ENCODE measurements at regions not wholly inside any gene's neighbourhood (a gene's known extent, or its start where the extent isn't known, plus 50 kb on each side); places are given as distances from the start of the nearest gene placed in this dataset.
A peak's percentile ranks its signal among the peaks of the same experiment; 100 is the strongest.

DNA sequence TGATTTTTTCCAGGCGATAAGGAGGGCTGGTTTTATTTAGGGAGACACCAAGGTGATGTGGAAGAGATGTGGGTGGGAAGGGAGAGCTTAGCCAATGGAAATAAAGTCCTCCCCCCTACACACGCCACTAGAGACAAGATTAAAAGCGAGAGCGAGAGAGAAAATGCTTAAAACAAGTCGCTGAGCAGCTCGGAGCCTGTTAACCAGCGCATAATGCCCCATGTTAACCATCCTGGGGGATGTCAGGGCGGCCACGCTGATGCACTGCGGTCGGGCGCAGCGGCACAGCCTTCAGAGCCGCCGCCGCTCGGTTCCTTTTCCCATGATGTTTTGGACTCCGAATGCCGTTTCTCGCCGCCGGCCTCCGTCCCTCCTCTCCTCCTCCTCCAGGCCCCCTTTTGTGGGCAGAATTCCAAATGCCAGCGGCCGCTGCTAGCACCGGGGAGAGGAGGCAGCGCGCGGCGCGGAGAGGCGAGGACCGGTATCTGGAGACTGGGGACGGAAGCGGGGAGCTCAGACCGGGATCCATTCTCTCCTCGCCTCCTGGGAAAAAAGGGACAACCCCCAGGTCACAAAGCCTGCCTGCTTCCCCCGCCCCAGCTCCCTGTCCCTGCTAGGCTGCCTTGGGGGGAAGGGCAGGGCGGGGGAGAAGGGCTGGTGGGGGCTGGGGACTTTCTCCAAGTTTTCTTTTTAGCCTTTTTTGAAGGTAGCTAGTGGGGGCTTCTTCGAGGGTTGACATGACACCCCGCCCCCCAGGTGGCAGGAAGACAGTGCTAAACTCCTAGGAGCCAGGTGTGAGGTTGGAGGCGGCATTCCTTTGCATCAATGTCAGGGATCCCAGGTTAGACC, 98.1 kb upstream of the CCL2 start:
- Histone ChIP-seq H3K27ac (ENCODE audit: low read depth, low read length) (no peak overlapping the region), H3K36me3 (ENCODE audit: control insufficient read depth, insufficient read depth, low read length) (no peaks in the 10 kb centered on the region), H3K4me3 (ENCODE audit: low read depth, low read length) (peak overlapping the region; percentile 31), H3K27me3 (ENCODE audit: control insufficient read depth, insufficient read depth, low read length) (peaks cover 32% of the 10 kb centered on the region), H3K4me1 (ENCODE audit: control insufficient read depth, insufficient read depth, low read length) (peaks cover 32% of the 10 kb centered on the region), H3K9me3 (ENCODE audit: control insufficient read depth, insufficient read depth, low read length) (no peaks in the 10 kb centered on the region)
- DNase-seq (ENCODE audit: low read depth in 4 of 6, low spot score in 6 of 6) = peak in 2 of 6 donors; percentile 83 to 88
- WGBS (ENCODE audit: insufficient coverage) = under 1% methylated on average over 28 of the region's 42 CpGs

DNA sequence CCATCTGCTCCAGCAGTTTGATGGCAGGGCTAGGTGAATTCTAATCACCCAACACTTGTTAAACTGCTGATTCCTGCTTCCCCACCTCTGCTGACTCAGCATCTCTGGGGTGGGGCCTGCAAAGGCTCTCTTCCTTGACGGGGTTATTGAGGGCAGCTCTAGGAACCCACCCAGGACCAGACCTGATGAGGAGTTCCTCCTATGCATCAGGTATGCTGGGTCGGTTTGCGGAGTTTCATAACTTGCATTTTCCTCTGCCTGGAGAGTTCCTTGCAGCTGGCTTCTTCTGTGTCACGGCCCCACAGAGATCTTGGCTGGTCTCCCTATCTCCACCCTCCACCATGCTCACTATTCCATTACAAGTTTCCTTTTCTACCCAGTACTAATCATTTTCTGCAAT, 93.4 kb upstream of the CCL2 start:
- Histone ChIP-seq H3K4me3 (ENCODE audit: low read depth, low read length) (no peak overlapping the region), H3K36me3 (ENCODE audit: control insufficient read depth, insufficient read depth, low read length) (no peaks in the 10 kb centered on the region), H3K27ac (ENCODE audit: low read depth, low read length) (no peak overlapping the region), H3K4me1 (ENCODE audit: control insufficient read depth, insufficient read depth, low read length) (peaks cover 5% of the 10 kb centered on the region), H3K27me3 (ENCODE audit: control insufficient read depth, insufficient read depth, low read length) (peaks cover 15% of the 10 kb centered on the region), H3K9me3 (ENCODE audit: control insufficient read depth, insufficient read depth, low read length) (no peaks in the 10 kb centered on the region)
- no peak for DNase-seq (ENCODE audit: low read depth in 4 of 6, low spot score in 6 of 6)
- WGBS (ENCODE audit: insufficient coverage) = 76% methylated on average over 4 of the region's 4 CpGs

DNA sequence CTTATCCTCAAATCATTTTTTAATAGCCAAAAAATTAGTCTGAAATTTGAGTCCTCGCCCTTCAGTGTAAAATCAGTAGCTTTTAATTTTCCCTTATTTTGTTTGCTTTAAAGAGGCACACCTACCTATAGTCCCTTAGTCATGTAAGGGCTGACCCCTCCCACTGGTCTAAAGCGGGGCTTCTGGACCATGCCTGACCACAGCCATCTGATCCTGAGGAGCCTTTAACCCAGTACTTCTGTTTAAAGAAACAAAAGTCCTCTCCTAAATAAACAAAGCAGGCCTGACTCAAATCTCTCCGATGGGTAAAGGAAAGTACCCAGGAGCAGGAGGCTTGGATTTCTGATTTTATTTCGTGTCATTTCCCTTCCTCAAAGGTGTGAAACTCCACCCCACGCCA, 92.0 kb upstream of the CCL2 start:
- no peak for DNase-seq (ENCODE audit: low read depth in 4 of 6, low spot score in 6 of 6)
- Histone ChIP-seq H3K4me1 (ENCODE audit: control insufficient read depth, insufficient read depth, low read length) (no peaks in the 10 kb centered on the region), H3K9me3 (ENCODE audit: control insufficient read depth, insufficient read depth, low read length) (no peaks in the 10 kb centered on the region), H3K27me3 (ENCODE audit: control insufficient read depth, insufficient read depth, low read length) (peaks cover 6% of the 10 kb centered on the region), H3K4me3 (ENCODE audit: low read depth, low read length) (no peak overlapping the region), H3K27ac (ENCODE audit: low read depth, low read length) (no peak overlapping the region), H3K36me3 (ENCODE audit: control insufficient read depth, insufficient read depth, low read length) (no peaks in the 10 kb centered on the region)
- WGBS (ENCODE audit: insufficient coverage) = 89% methylated on average over 1 of the region's 5 CpGs

DNA sequence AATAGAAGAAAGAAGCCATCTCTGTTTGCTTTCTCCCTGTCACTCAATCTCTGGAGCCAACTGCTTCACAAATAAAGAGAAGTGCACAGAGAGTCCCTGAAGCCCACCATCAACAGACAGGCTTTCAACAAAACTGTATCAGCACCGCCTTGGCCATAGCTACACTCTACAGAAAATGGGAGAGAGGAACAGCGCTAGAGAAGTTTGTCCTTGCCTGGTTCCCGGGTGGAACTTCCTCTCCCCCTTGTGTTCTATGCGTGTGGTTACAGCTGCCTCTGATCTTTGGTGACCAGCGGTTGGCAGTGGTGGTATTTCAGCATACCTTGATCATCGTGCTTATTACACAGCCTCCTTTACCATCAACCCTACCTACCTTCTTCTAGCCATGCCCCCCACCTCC, 91.4 kb upstream of the CCL2 start:
- H3K27ac ChIP-seq (ENCODE audit: low read depth, low read length) = no peak overlapping the region
- no peaks in the 10 kb centered on the region for H3K36me3 ChIP-seq (ENCODE audit: control insufficient read depth, insufficient read depth, low read length)
- H3K9me3 ChIP-seq (ENCODE audit: control insufficient read depth, insufficient read depth, low read length) = no peaks in the 10 kb centered on the region
- H3K4me3 ChIP-seq (ENCODE audit: low read depth, low read length) = no peak overlapping the region
- H3K4me1 ChIP-seq (ENCODE audit: control insufficient read depth, insufficient read depth, low read length) = no peaks in the 10 kb centered on the region
- 41% methylated on average over 2 of the region's 6 CpGs for WGBS (ENCODE audit: insufficient coverage)
- peaks cover 6% of the 10 kb centered on the region for H3K27me3 ChIP-seq (ENCODE audit: control insufficient read depth, insufficient read depth, low read length)
- DNase-seq (ENCODE audit: low read depth in 4 of 6, low spot score in 6 of 6) = peak in 2 of 6 donors; percentile 68 to 92

DNA sequence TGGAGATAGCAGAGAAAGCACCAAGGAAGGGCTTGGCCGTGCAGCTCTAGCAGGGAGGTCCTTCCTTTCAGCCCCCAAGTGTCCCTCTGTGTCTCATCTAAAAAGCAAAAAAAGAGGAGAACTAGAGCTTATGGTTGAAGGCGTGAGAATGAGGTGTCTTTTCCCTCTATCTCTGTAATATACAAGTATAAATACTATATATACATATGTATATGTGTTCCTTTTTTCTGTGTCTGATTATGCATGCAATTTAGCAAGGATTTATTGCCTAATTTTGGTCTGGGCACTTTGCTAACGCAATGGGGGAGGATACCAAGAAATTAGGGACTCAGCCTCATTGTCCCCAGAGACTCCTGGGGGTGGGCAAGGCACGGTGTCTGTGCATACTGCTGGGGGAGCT, 90.2 kb upstream of the CCL2 start:
- H3K36me3 ChIP-seq (ENCODE audit: control insufficient read depth, insufficient read depth, low read length) = no peaks in the 10 kb centered on the region
- DNase-seq (ENCODE audit: low read depth in 4 of 6, low spot score in 6 of 6) = no peak
- no peak overlapping the region for H3K27ac ChIP-seq (ENCODE audit: low read depth, low read length)
- no peaks in the 10 kb centered on the region for H3K9me3 ChIP-seq (ENCODE audit: control insufficient read depth, insufficient read depth, low read length)
- no peak overlapping the region for H3K4me3 ChIP-seq (ENCODE audit: low read depth, low read length)
- H3K4me1 ChIP-seq (ENCODE audit: control insufficient read depth, insufficient read depth, low read length) = no peaks in the 10 kb centered on the region
- H3K27me3 ChIP-seq (ENCODE audit: control insufficient read depth, insufficient read depth, low read length) = peaks cover 5% of the 10 kb centered on the region
- 74% methylated on average over 2 of the region's 4 CpGs for WGBS (ENCODE audit: insufficient coverage)

DNA sequence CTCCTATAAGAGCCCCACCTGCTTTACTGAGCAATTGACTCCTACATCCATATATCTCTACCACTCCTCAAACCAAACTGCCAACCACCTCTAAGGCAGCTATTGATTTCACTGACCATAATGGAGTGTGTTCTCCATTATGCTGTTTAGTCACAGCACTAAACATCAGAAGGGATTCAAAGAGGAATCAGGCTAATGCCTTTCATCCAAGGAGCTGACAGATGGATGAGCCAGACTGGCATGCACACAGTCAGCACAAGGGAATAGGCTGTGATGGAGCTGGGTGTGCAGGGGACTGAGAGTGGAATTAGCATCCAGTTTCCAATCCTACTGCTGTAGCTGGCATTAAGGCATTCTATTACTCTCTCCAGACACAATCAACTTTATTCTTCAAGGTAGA, 88.7 kb upstream of the CCL2 start:
- DNase-seq (ENCODE audit: low read depth in 4 of 6, low spot score in 6 of 6) = peak in 2 of 6 donors; percentile 70 to 77
- H3K27me3 ChIP-seq (ENCODE audit: control insufficient read depth, insufficient read depth, low read length) = peaks cover 3% of the 10 kb centered on the region
- no peak overlapping the region for H3K4me3 ChIP-seq (ENCODE audit: low read depth, low read length)
- H3K9me3 ChIP-seq (ENCODE audit: control insufficient read depth, insufficient read depth, low read length) = no peaks in the 10 kb centered on the region
- no peaks in the 10 kb centered on the region for H3K36me3 ChIP-seq (ENCODE audit: control insufficient read depth, insufficient read depth, low read length)
- no peak overlapping the region for H3K27ac ChIP-seq (ENCODE audit: low read depth, low read length)
- no peaks in the 10 kb centered on the region for H3K4me1 ChIP-seq (ENCODE audit: control insufficient read depth, insufficient read depth, low read length)

DNA sequence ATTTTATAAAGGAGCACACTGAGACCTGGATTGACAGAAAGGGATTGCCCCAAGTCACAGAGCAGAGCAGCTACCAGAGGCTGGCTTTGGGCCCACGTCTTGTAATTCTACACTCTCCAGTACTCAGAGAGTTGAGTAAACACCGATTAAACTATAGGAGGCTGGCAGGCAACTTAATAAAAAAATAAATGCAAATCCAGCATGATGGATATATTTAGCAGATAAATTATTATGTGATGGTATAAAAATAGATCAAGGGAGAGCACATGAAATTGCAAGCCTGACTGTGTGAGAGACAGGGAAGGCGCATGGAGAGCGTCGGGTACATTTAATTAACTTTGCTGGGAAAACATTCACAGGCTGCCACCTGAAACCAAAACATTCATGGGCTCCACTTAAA, 87.7 kb upstream of the CCL2 start:
- Histone ChIP-seq H3K4me1 (ENCODE audit: control insufficient read depth, insufficient read depth, low read length) (no peaks in the 10 kb centered on the region), H3K27ac (ENCODE audit: low read depth, low read length) (no peak overlapping the region), H3K36me3 (ENCODE audit: control insufficient read depth, insufficient read depth, low read length) (no peaks in the 10 kb centered on the region), H3K4me3 (ENCODE audit: low read depth, low read length) (no peak overlapping the region), H3K27me3 (ENCODE audit: control insufficient read depth, insufficient read depth, low read length) (peaks cover 2% of the 10 kb centered on the region), H3K9me3 (ENCODE audit: control insufficient read depth, insufficient read depth, low read length) (no peaks in the 10 kb centered on the region)
- no CpG with 5 or more reads among the region's 5 CpGs for WGBS (ENCODE audit: insufficient coverage)
- DNase-seq (ENCODE audit: low read depth in 4 of 6, low spot score in 6 of 6) = peak in 1 of 6 donors; percentile 55

DNA sequence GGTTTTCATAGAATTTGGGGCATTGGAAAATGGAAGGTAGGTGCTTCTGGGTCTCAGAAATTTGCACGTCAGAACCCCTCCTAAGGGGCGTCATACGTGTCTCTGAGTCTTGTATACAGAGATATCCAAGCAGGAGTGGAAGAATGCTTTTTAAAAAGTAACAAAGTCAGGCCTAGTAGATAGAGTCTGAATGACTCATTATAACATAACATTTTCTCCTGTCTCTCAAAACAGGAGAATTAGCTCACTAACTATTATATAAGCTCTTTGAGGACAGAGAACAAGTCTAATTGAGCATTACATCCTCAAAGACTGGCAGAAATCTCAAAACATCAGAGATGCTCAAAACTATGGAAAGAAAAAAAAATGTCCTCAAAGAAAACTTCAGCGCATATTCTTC, 86.1 kb upstream of the CCL2 start:
- no peak for DNase-seq (ENCODE audit: low read depth in 4 of 6, low spot score in 6 of 6)
- no peak overlapping the region for H3K27ac ChIP-seq (ENCODE audit: low read depth, low read length)
- H3K4me1 ChIP-seq (ENCODE audit: control insufficient read depth, insufficient read depth, low read length) = no peaks in the 10 kb centered on the region
- 67% methylated on average over 1 of the region's 4 CpGs for WGBS (ENCODE audit: insufficient coverage)
- H3K9me3 ChIP-seq (ENCODE audit: control insufficient read depth, insufficient read depth, low read length) = no peaks in the 10 kb centered on the region
- no peaks in the 10 kb centered on the region for H3K27me3 ChIP-seq (ENCODE audit: control insufficient read depth, insufficient read depth, low read length)
- H3K36me3 ChIP-seq (ENCODE audit: control insufficient read depth, insufficient read depth, low read length) = no peaks in the 10 kb centered on the region
- H3K4me3 ChIP-seq (ENCODE audit: low read depth, low read length) = no peak overlapping the region

DNA sequence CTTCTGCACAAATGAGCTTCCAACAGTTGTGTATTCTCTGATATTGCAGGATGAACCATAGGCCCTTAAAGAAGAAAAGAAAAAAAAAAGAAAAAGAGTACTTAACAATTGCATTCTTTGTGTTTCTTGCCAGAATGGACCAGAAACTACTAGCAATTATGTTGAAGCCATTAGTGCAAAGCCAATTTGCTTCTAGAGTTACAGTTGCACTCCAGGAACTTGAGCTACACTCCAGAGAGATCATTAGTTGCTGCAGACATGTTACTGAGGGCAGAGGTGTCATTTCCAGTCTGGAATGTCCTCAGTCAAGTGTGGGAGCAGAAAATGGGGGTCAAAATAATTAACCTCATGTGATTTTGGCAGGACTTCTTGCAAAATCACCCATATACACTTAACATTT, 85.6 kb upstream of the CCL2 start:
- Histone ChIP-seq H3K27ac (ENCODE audit: low read depth, low read length) (no peak overlapping the region), H3K27me3 (ENCODE audit: control insufficient read depth, insufficient read depth, low read length) (no peaks in the 10 kb centered on the region), H3K9me3 (ENCODE audit: control insufficient read depth, insufficient read depth, low read length) (no peaks in the 10 kb centered on the region), H3K4me3 (ENCODE audit: low read depth, low read length) (no peak overlapping the region), H3K4me1 (ENCODE audit: control insufficient read depth, insufficient read depth, low read length) (no peaks in the 10 kb centered on the region), H3K36me3 (ENCODE audit: control insufficient read depth, insufficient read depth, low read length) (no peaks in the 10 kb centered on the region)
- peak in 1 of 6 donors; percentile 72 for DNase-seq (ENCODE audit: low read depth in 4 of 6, low spot score in 6 of 6)

DNA sequence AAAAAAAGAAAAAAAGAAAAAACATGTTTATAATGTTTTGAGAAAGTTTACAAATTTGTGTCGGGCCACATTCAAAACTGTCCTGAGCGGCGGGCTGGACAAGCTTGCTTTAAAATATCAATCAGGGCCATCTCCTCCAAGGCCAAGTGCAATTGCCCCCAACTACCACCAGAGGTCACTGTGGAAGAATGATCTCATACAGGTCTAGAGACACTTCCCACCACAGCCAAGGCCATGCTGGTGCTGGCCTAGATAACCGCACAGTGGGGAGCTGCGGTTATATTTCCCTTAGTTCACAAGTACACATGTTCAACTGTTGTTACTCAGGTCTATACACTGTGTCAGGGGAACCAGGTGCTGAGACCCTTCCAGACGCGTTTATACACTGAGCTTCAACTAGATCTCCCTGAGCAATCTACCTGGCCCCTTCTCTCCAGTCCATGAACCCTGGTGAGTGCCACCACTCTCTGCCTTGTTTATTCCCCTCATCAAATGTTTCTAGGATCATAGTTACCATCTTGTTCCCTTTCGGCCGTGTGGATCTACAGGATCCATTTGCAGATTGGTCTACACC, 83.8 kb upstream of the CCL2 start:
- no peak overlapping the region for H3K27ac ChIP-seq (ENCODE audit: low read depth, low read length)
- H3K27me3 ChIP-seq (ENCODE audit: control insufficient read depth, insufficient read depth, low read length) = no peaks in the 10 kb centered on the region
- WGBS (ENCODE audit: insufficient coverage) = 81% methylated on average over 9 of the region's 9 CpGs
- no peaks in the 10 kb centered on the region for H3K4me1 ChIP-seq (ENCODE audit: control insufficient read depth, insufficient read depth, low read length)
- DNase-seq (ENCODE audit: low read depth in 4 of 6, low spot score in 6 of 6) = peak in 2 of 6 donors; percentile 52 to 57
- H3K9me3 ChIP-seq (ENCODE audit: control insufficient read depth, insufficient read depth, low read length) = no peaks in the 10 kb centered on the region
- H3K4me3 ChIP-seq (ENCODE audit: low read depth, low read length) = no peak overlapping the region
- no peaks in the 10 kb centered on the region for H3K36me3 ChIP-seq (ENCODE audit: control insufficient read depth, insufficient read depth, low read length)
